ENCODE measurements at regions not wholly inside any gene's neighbourhood (a gene's known extent, or its start where the extent isn't known, plus 50 kb on each side); places are given as distances from the start of the nearest gene placed in this dataset.

GRCh38 chr12:69000540-69001243 lies 67.7 kb upstream of the CPM start:
- Histone ChIP-seq H3T11ph (ENCODE audit: low read length) (no peak overlapping the region), H4K5ac (ENCODE audit: insufficient read length, low read depth, low read length) (no peak overlapping the region), H3K4me2 (ENCODE audit: insufficient read depth, insufficient read length, low read length) (no peak overlapping the region), H4K91ac (ENCODE audit: insufficient read length, low read depth, low read length) (no peak overlapping the region), H4K20me1 (ENCODE audit: control insufficient read depth, insufficient read depth, insufficient read length) (no peaks in the 10 kb centered on the region), H2BK15ac (ENCODE audit: low read depth, low read length) (no peak overlapping the region), H4K8ac (replicated peaks; ENCODE audit: insufficient read length, low read depth, low read length) (no peak overlapping the region), H2BK120ac (ENCODE audit: low read depth, low read length, poor library complexity, severe bottlenecking) (no peak overlapping the region), H3K4me1 (ENCODE audit: insufficient read depth, low read length) (no peaks in the 10 kb centered on the region), H3K18ac (ENCODE audit: insufficient read length, low read depth, low read length) (no peak overlapping the region), H3K23me2 (ENCODE audit: insufficient read length, low read depth, low read length, poor library complexity, severe bottlenecking) (no peaks in the 10 kb centered on the region), H2BK20ac (ENCODE audit: low read depth, low read length, poor library complexity, severe bottlenecking) (no peak overlapping the region), H3K79me2 (ENCODE audit: insufficient read depth, low read length) (no peaks in the 10 kb centered on the region), H3K23ac (ENCODE audit: insufficient read length, low read depth, low read length) (no peak overlapping the region), H3K9me3 (ENCODE audit: control insufficient read depth, low read depth, low read length) (no peaks in the 10 kb centered on the region), H3K79me1 (ENCODE audit: insufficient read depth, low read depth, low read length, poor library complexity, severe bottlenecking) (no peaks in the 10 kb centered on the region), H2BK5ac (ENCODE audit: insufficient read length, low read length) (no peak overlapping the region), H2AFZ (ENCODE audit: low read length) (no peak overlapping the region), H3K56ac (ENCODE audit: insufficient read length, low read depth, low read length) (no peak overlapping the region), H2AK5ac (ENCODE audit: insufficient read length, low read length) (no peak overlapping the region), H3K14ac (ENCODE audit: insufficient read depth, low read length) (no peak overlapping the region), H3K4ac (ENCODE audit: low read depth, low read length) (no peak overlapping the region), H3K27me3 (ENCODE audit: insufficient read depth, low read length) (no peaks in the 10 kb centered on the region), H2BK12ac (ENCODE audit: insufficient read length, low read depth, low read length) (no peak overlapping the region), H3K9ac (ENCODE audit: extremely low read depth, insufficient read length, low read length) (no peak overlapping the region), H3K27ac (ENCODE audit: insufficient read length, low read depth, low read length) (no peak overlapping the region)
- Mint-ChIP-seq H3K4me3 (no peak overlapping the region), H3K27me3 (ENCODE audit: low read depth) (peaks cover 2% of the 10 kb centered on the region; the same call in 1 of the 2 replicates), H3K9me3 (peaks cover 11 to 24% of the 10 kb centered on the region in 2 experiments), H3K36me3 (ENCODE audit: insufficient read depth in 1 of 3, low read depth in 3 of 3) (peaks cover 3 to 13% (median 6%) of the 10 kb centered on the region in 3 experiments; a peak in 6 of 7 replicates), H3K4me1 (peaks cover 9 to 11% of the 10 kb centered on the region in 2 experiments), H3K27ac (no peak overlapping the region)
- TF ChIP-seq CTCF (conservative IDR thresholded peaks at IDR 0.05), result no peak
- DNase-seq, result no peak
- WGBS (ENCODE audit: extremely low coverage, insufficient read length, low lambda C conversion rate), result no CpG with 5 or more reads among the region's 2 CpGs
